ENCODE measurements at regions not wholly inside any gene's neighbourhood (a gene's known extent, or its start where the extent isn't known, plus 50 kb on each side); places are given as distances from the start of the nearest gene placed in this dataset.

GRCh38 chr3:167936019-167936418 lies 159.7 kb downstream of the GOLIM4 start:
- no peak overlapping the region for H3K27ac ChIP-seq (ENCODE audit: low read length)
- H2AFZ ChIP-seq (ENCODE audit: low read length), result no peak overlapping the region
- no peak overlapping the region for H3K9ac ChIP-seq (ENCODE audit: low read length)
- no peaks in the 10 kb centered on the region for H3F3A ChIP-seq (ENCODE audit: low read length, unreplicated experiment)
- no peak for ATAC-seq
- TF ChIP-seq EZH2 (IDR thresholded peaks at IDR 0.05; ENCODE audit: low read length, unreplicated experiment), result no peak
- TF ChIP-seq CTCF (conservative IDR thresholded peaks at IDR 0.05; ENCODE audit: low read depth, low read length), result no peak
- no peak for TF ChIP-seq EZH2phosphoT487 (IDR thresholded peaks at IDR 0.05; ENCODE audit: borderline replicate concordance, low read length)
- H3K4me2 ChIP-seq (ENCODE audit: low read length), result no peak overlapping the region
- H3K4me1 ChIP-seq (ENCODE audit: insufficient read depth, low read length), result no peaks in the 10 kb centered on the region
- intact Hi-C loops (cut with micrococcal nuclease), result no loop called here
- ChIA-PET POLR2A (ENCODE audit: unreplicated experiment) (no interaction called here), CTCF (no interaction called here)
- H4K20me1 ChIP-seq (ENCODE audit: low read length), result no peaks in the 10 kb centered on the region
- BruUV-seq (replicated peaks), result no TSS peak
- no peak for DNase-seq
- H3K4me3 ChIP-seq (ENCODE audit: low read length), result no peak overlapping the region
- peaks cover 17% of the 10 kb centered on the region for H3K27me3 ChIP-seq (ENCODE audit: low read length)
- no peaks in the 10 kb centered on the region for H3K9me2 ChIP-seq (replicated peaks; ENCODE audit: low read length)
- no peaks in the 10 kb centered on the region for H3K79me2 ChIP-seq (ENCODE audit: low read length)
- H3K36me3 ChIP-seq (ENCODE audit: low read depth, low read length), result no peaks in the 10 kb centered on the region
- H3K9me3 ChIP-seq (ENCODE audit: low read length), result no peaks in the 10 kb centered on the region

GRCh38 chr3:167930453-167930852 lies 165.3 kb downstream of the GOLIM4 start:
- H3K27ac ChIP-seq (ENCODE audit: low read length), result no peak overlapping the region
- H2AFZ ChIP-seq (ENCODE audit: low read length), result no peak overlapping the region
- no peak overlapping the region for H3K4me3 ChIP-seq (ENCODE audit: low read length)
- peaks cover 20% of the 10 kb centered on the region for H3K27me3 ChIP-seq (ENCODE audit: low read length)
- intact Hi-C loops (cut with micrococcal nuclease), result no loop called here
- no peak for DNase-seq
- BruUV-seq (replicated peaks), result no TSS peak
- H3K9me3 ChIP-seq (ENCODE audit: low read length), result no peaks in the 10 kb centered on the region
- H3K4me2 ChIP-seq (ENCODE audit: low read length), result no peak overlapping the region
- H3K36me3 ChIP-seq (ENCODE audit: low read depth, low read length), result no peaks in the 10 kb centered on the region
- POLR2A ChIA-PET (ENCODE audit: unreplicated experiment), result no interaction called here
- no peaks in the 10 kb centered on the region for H3K79me2 ChIP-seq (ENCODE audit: low read length)
- H3F3A ChIP-seq (ENCODE audit: low read length, unreplicated experiment), result no peaks in the 10 kb centered on the region
- H4K20me1 ChIP-seq (ENCODE audit: low read length), result no peaks in the 10 kb centered on the region
- H3K9me2 ChIP-seq (replicated peaks; ENCODE audit: low read length), result no peaks in the 10 kb centered on the region
- ATAC-seq, result no peak
- no peak overlapping the region for H3K9ac ChIP-seq (ENCODE audit: low read length)
- TF ChIP-seq EZH2 (IDR thresholded peaks at IDR 0.05; ENCODE audit: low read length, unreplicated experiment), result no peak
- no peak for TF ChIP-seq CTCF (conservative IDR thresholded peaks at IDR 0.05; ENCODE audit: low read depth, low read length)
- TF ChIP-seq EZH2phosphoT487 (IDR thresholded peaks at IDR 0.05; ENCODE audit: borderline replicate concordance, low read length), result no peak
- H3K4me1 ChIP-seq (ENCODE audit: insufficient read depth, low read length), result no peaks in the 10 kb centered on the region
- CTCF ChIA-PET, result interaction anchor here (1.0 kb wide), 1 partner anchor 17 kb away, joined by 3 read pairs; no protein-coding TSS in a partner anchor

GRCh38 chr3:167929968-167930367 lies 165.8 kb downstream of the GOLIM4 start:
- no peak overlapping the region for H3K9ac ChIP-seq (ENCODE audit: low read length)
- H3K9me2 ChIP-seq (replicated peaks; ENCODE audit: low read length), result no peaks in the 10 kb centered on the region
- DNase-seq (no peak), ATAC-seq (peak; percentile 44; the same call in 1 of the 2 replicates)
- H3K4me1 ChIP-seq (ENCODE audit: insufficient read depth, low read length), result no peaks in the 10 kb centered on the region
- H4K20me1 ChIP-seq (ENCODE audit: low read length), result no peaks in the 10 kb centered on the region
- no peak overlapping the region for H2AFZ ChIP-seq (ENCODE audit: low read length)
- CTCF ChIA-PET, result interaction anchor here (1.0 kb wide), 1 partner anchor 17 kb away, joined by 3 read pairs; no protein-coding TSS in a partner anchor
- H3K4me2 ChIP-seq (ENCODE audit: low read length), result no peak overlapping the region
- no TSS peak for BruUV-seq (replicated peaks)
- H3F3A ChIP-seq (ENCODE audit: low read length, unreplicated experiment), result no peaks in the 10 kb centered on the region
- TF ChIP-seq EZH2 (IDR thresholded peaks at IDR 0.05; ENCODE audit: low read length, unreplicated experiment) (no peak), EZH2phosphoT487 (IDR thresholded peaks at IDR 0.05; ENCODE audit: borderline replicate concordance, low read length) (no peak), CTCF (conservative IDR thresholded peaks at IDR 0.05; ENCODE audit: low read depth, low read length) (no peak)
- intact Hi-C loops (cut with micrococcal nuclease), result loop anchor here (5.0 kb wide), 3 partner anchors 92 to 237 kb away; no protein-coding TSS in a partner anchor
- no peaks in the 10 kb centered on the region for H3K36me3 ChIP-seq (ENCODE audit: low read depth, low read length)
- H3K27ac ChIP-seq (ENCODE audit: low read length), result no peak overlapping the region
- peaks cover 16% of the 10 kb centered on the region for H3K27me3 ChIP-seq (ENCODE audit: low read length)
- no peaks in the 10 kb centered on the region for H3K9me3 ChIP-seq (ENCODE audit: low read length)
- POLR2A ChIA-PET (ENCODE audit: unreplicated experiment), result no interaction called here
- H3K79me2 ChIP-seq (ENCODE audit: low read length), result no peaks in the 10 kb centered on the region
- H3K4me3 ChIP-seq (ENCODE audit: low read length), result no peak overlapping the region

Measured in PC-3 (cell line).